Inflammatory macrophage (primary cell): ENCODE measurements at regions not wholly inside any gene's neighbourhood (a gene's known extent, or its start where the extent isn't known, plus 50 kb on each side); places are given as distances from the start of the nearest gene placed in this dataset.

Source experiments
- DNase-seq, 2 donors: peaks; one replicate each; pipeline ENCODE4 v3.0.0-alpha.2; 2020 to 2022

GRCh38 chr11:86726118-86726753 is 53.8 kb upstream of the ME3 start:
- no peak for DNase-seq

- DNase-seq = no peak
Observed at GRCh38 chr11:86724137-86724536, 51.7 kb upstream of the ME3 start.

- DNase-seq = no peak
Observed at GRCh38 chr11:86723281-86723680, 50.9 kb upstream of the ME3 start.

- no peak for DNase-seq
Observed at GRCh38 chr11:86722748-86723147, 50.3 kb upstream of the ME3 start.
